Amygdala (tissue), 56 donors: ENCODE measurements at regions not wholly inside any gene's neighbourhood (a gene's known extent, or its start where the extent isn't known, plus 50 kb on each side); places are given as distances from the start of the nearest gene placed in this dataset.
A peak's percentile ranks its signal among the peaks of the same experiment; 100 is the strongest.

Experiments used
- DNase-seq, 56 donors: peaks; one replicate each; lab custom pipeline; 2025; lab: John Stamatoyannopoulos, UW

GRCh38 chr5:116632890-116633289, 58.3 kb upstream of the SEMA6A start:
- DNase-seq, result no peak

DNA sequence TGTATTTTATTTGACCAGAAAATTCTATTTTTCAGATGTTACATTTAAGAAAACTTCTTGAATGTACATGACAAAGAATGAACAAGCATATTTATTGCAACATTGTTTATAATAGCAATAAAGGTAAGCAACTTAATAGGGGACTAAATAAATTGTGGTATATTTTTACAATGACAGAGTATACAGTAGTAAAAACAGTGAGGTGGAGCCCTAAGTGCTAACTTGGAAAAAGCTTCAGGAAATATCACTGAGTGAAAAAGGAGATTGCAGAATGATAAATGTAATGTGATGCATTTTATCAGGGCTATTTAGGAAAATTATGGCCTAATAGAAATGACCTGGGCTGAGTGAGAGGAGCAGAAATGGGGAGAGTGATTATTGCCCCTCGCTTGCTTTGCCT, 56.5 kb upstream of the SEMA6A start:
- DNase-seq, result no peak

DNA sequence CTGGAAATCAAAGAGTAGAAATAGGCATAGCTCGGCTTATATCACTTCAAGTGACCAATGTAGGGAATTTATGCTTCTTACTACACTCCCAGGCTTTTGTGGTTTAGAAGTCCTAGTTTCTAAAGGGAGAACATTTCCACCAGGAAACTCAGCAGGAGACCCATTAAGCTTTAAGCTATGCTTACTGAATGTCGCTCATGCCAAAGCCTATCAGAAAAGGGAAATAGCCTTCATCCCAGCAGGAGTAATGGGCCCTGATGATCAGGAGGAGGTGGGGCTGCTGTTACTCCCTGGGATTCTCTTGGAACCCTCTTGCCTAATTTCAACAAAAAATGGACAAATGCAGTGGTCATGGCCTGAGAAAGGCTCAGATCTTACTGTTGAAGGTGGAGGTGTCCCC, 54.5 kb upstream of the SEMA6A start:
- no peak for DNase-seq

DNA sequence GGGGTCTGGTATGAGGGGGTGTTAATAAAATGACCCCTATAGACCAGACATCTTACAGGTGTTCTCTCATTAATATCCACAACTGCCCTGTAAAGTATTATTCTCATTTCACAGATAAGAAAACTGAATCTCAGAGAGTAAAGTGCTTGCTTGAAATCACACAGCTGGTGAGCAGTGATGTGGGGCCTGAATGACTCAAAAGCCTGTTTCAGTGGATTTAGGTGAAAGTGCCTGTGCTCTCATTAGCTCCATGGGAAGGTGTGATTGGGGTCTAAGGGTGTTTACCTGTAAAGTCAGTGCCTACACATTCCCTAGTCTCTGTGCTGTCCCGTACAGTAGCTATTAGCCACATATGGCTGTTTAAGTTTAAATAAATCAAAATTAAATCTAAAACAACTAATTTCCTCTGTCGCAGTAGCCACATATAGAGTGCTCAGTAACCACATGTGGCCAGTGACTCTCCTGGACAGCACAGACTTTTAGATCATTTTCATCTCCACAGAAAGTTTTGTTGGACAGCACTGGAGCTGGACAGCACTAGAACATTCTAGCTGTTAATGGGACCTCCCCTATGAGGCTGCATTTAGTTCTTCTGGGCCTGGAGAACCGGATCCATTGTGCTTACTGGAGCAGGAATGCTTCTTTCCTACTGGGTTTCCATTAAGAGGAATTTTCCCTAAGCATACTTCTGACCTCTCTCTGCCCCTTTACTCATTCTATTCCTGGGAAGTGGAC, 52.5 kb upstream of the SEMA6A start:
- no peak for DNase-seq

DNA sequence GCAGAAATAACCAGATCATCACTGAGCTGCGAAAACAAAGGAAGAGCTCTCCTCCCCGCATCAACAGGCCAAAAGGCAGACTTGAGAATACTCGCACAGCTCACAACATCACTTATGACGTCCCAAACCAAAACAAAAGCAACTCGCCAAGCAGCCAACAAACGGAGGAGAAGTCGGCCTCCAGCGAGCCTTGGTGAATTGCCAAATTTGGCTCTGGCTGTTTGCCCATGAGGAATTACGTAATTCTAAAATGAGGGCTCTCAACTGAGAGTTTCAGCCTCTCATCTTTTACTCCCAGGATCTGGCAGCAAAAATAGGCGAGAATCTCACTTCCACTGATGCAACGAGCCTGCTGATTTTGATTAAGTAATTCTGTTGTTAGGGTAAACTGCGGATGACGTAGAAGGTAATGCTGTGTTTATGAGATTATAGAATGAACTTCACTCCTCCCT, 51.7 kb upstream of the SEMA6A start:
- DNase-seq, result peak in 54 of 56 donors; percentile 13 to 91 (median 63)
